ENCODE measurements at regions not wholly inside any gene's neighbourhood (a gene's known extent, or its start where the extent isn't known, plus 50 kb on each side); places are given as distances from the start of the nearest gene placed in this dataset.

- 71 to 74% (median 71%) methylated on average over 5 of the region's 5 CpGs for WGBS, 3 donors
- H3K27me3 ChIP-seq: no peaks in the 10 kb centered on the region
- intact Hi-C loops (cut with DNase I): loop anchor here in 1 of 4 donors (2.0 kb wide), 1 partner anchor 17 kb away; no protein-coding TSS in a partner anchor
- no peak overlapping the region for H3K4me3 ChIP-seq
- no peak for DNase-seq
- no peak overlapping the region for H3K27ac ChIP-seq
- H3K36me3 ChIP-seq: no peaks in the 10 kb centered on the region
- no peaks in the 10 kb centered on the region for H3K4me1 ChIP-seq (ENCODE audit: insufficient read depth)
- no peak for TF ChIP-seq POLR2A (IDR thresholded peaks at IDR 0.05)
- TF ChIP-seq CTCF (IDR thresholded peaks at IDR 0.05): no peak
- no peak for TF ChIP-seq EP300 (IDR thresholded peaks at IDR 0.05)
- no peaks in the 10 kb centered on the region for H3K9me3 ChIP-seq
These were observed 177.7 kb downstream of the BTBD3 start for GRCh38 chr20:12095180-12095920.

GRCh38 chr20:12098421-12098820 is 180.7 kb downstream of the BTBD3 start:
- intact Hi-C loops (cut with DNase I): no loop called here
- H3K27ac ChIP-seq: no peak overlapping the region
- WGBS, 3 donors: 88 to 94% (median 88%) methylated on average over 2 of the region's 2 CpGs
- no peaks in the 10 kb centered on the region for H3K36me3 ChIP-seq
- TF ChIP-seq POLR2A (IDR thresholded peaks at IDR 0.05) (no peak), CTCF (IDR thresholded peaks at IDR 0.05) (no peak), EP300 (IDR thresholded peaks at IDR 0.05) (no peak)
- H3K4me1 ChIP-seq (ENCODE audit: insufficient read depth): no peaks in the 10 kb centered on the region
- no peak overlapping the region for H3K4me3 ChIP-seq
- DNase-seq: no peak
- no peaks in the 10 kb centered on the region for H3K27me3 ChIP-seq
- no peaks in the 10 kb centered on the region for H3K9me3 ChIP-seq

- TF ChIP-seq POLR2A (IDR thresholded peaks at IDR 0.05) (no peak), EP300 (IDR thresholded peaks at IDR 0.05) (no peak), CTCF (IDR thresholded peaks at IDR 0.05) (no peak)
- H3K4me1 ChIP-seq (ENCODE audit: insufficient read depth): no peaks in the 10 kb centered on the region
- H3K4me3 ChIP-seq: no peak overlapping the region
- no peak overlapping the region for H3K27ac ChIP-seq
- H3K27me3 ChIP-seq: no peaks in the 10 kb centered on the region
- H3K36me3 ChIP-seq: no peaks in the 10 kb centered on the region
- no peak for DNase-seq
- 38 to 67% (median 55%) methylated on average over 1 of the region's 1 CpG for WGBS, 3 donors
- no peaks in the 10 kb centered on the region for H3K9me3 ChIP-seq
- intact Hi-C loops (cut with DNase I): no loop called here
These were observed 191.2 kb downstream of the BTBD3 start for GRCh38 chr20:12108846-12109245.

- intact Hi-C loops (cut with DNase I): no loop called here
- no peak overlapping the region for H3K27ac ChIP-seq
- H3K4me3 ChIP-seq: no peak overlapping the region
- no peaks in the 10 kb centered on the region for H3K36me3 ChIP-seq
- no peaks in the 10 kb centered on the region for H3K9me3 ChIP-seq
- WGBS, 3 donors: 79 to 82% (median 81%) methylated on average over 3 of the region's 3 CpGs
- no peak for DNase-seq
- TF ChIP-seq EP300 (IDR thresholded peaks at IDR 0.05) (no peak), POLR2A (IDR thresholded peaks at IDR 0.05) (no peak), CTCF (IDR thresholded peaks at IDR 0.05) (no peak)
- H3K4me1 ChIP-seq (ENCODE audit: insufficient read depth): no peaks in the 10 kb centered on the region
- no peaks in the 10 kb centered on the region for H3K27me3 ChIP-seq
These were observed 192.6 kb downstream of the BTBD3 start for GRCh38 chr20:12110274-12110673.
